Chondrocyte (in vitro differentiated cells): ENCODE measurements at regions not wholly inside any gene's neighbourhood (a gene's known extent, or its start where the extent isn't known, plus 50 kb on each side); places are given as distances from the start of the nearest gene placed in this dataset.

Experiments
- DNase-seq: peaks from one replicate; pipeline ENCODE4 v3.0.0; 2021; ENCODE audit warnings: mixed read lengths, low spot score
- H3K27ac Mint-ChIP-seq: one replicate; pipeline ENCODE4 v1.8.0; 2021; ENCODE audit warnings: mild to moderate bottlenecking, moderate library complexity, mixed read lengths; ENCODE audit not compliant: unreplicated experiment
- H3K27me3 Mint-ChIP-seq: 2 replicates; pipeline ENCODE4 v1.8.0; 2021; ENCODE audit warnings: low read depth, mixed read lengths
- H3K36me3 Mint-ChIP-seq: 2 replicates; pipeline ENCODE4 v1.8.0; 2021; ENCODE audit warnings: low read depth, mixed read lengths
- H3K4me1 Mint-ChIP-seq: 2 replicates; pipeline ENCODE4 v1.8.0; 2021; ENCODE audit warnings: low read depth, mild to moderate bottlenecking, mixed read lengths
- H3K4me3 Mint-ChIP-seq: one replicate; pipeline ENCODE4 v1.8.0; 2021; ENCODE audit warnings: mild to moderate bottlenecking, moderate library complexity, mixed read lengths; ENCODE audit not compliant: unreplicated experiment
- H3K9me3 Mint-ChIP-seq: 2 replicates; pipeline ENCODE4 v1.8.0; 2021; ENCODE audit warnings: low read depth, mixed read lengths
- TF ChIP-seq, protein P1 (sequence below): fragments of 200-600 bp; sonication (generic); IDR thresholded peaks from 2 replicates; pipeline ENCODE4 v1.5.0; 2021; ENCODE audit warnings: antibody characterized with exemption, mild to moderate bottlenecking, moderate library complexity

DNA sequence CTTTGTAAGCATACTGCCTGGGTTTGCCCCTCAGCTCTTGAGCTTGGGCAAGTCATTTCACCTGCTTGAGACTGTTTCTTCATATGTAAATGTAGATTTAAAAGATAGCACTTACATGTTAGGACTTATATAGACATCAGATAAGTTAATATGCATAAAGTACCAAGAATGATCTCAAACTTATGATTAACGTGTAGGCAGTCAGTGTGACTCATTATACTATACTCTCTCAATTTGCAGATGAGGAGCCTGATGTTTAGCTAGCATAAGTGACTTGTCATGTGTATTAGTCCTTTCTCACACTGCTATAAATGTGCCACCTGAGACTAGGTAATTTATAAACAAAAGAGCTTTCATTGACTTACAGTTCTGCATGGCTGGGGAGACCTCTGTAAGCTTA lies 690.5 kb downstream of the KCNJ2 start:
- Mint-ChIP-seq H3K4me1 (peaks cover 12% of the 10 kb centered on the region), H3K36me3 (no peaks in the 10 kb centered on the region), H3K27me3 (no peaks in the 10 kb centered on the region), H3K4me3 (no peak overlapping the region), H3K27ac (no peak overlapping the region), H3K9me3 (peaks cover 5% of the 10 kb centered on the region)
- no peak for DNase-seq
- TF ChIP-seq, protein P1, sequence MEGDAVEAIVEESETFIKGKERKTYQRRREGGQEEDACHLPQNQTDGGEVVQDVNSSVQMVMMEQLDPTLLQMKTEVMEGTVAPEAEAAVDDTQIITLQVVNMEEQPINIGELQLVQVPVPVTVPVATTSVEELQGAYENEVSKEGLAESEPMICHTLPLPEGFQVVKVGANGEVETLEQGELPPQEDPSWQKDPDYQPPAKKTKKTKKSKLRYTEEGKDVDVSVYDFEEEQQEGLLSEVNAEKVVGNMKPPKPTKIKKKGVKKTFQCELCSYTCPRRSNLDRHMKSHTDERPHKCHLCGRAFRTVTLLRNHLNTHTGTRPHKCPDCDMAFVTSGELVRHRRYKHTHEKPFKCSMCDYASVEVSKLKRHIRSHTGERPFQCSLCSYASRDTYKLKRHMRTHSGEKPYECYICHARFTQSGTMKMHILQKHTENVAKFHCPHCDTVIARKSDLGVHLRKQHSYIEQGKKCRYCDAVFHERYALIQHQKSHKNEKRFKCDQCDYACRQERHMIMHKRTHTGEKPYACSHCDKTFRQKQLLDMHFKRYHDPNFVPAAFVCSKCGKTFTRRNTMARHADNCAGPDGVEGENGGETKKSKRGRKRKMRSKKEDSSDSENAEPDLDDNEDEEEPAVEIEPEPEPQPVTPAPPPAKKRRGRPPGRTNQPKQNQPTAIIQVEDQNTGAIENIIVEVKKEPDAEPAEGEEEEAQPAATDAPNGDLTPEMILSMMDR = no peak

DNA sequence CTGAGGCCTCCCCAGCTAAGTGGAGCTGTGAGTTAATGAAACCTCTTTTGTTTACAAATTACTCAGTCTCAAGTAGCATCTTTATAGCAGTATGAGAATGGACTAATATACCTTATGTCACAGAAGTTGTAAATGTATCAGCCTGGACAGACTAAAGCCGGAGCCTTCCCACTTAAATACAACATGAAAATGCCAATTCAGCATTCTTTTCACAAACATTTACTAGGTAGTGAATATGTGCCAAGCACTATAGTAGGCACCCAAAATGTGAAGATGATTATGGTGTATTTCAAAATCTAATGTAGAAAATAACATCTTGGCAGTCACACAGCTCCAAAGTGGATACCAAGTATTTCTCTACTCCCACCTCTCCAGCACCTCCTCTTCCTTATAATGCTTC lies 693.0 kb downstream of the KCNJ2 start:
- TF ChIP-seq, protein P1 = no peak
- no peaks in the 10 kb centered on the region for H3K27me3 Mint-ChIP-seq
- peaks cover 5% of the 10 kb centered on the region for H3K9me3 Mint-ChIP-seq
- no peaks in the 10 kb centered on the region for H3K4me1 Mint-ChIP-seq
- H3K4me3 Mint-ChIP-seq = no peak overlapping the region
- no peaks in the 10 kb centered on the region for H3K36me3 Mint-ChIP-seq
- no peak for DNase-seq
- H3K27ac Mint-ChIP-seq = no peak overlapping the region

DNA sequence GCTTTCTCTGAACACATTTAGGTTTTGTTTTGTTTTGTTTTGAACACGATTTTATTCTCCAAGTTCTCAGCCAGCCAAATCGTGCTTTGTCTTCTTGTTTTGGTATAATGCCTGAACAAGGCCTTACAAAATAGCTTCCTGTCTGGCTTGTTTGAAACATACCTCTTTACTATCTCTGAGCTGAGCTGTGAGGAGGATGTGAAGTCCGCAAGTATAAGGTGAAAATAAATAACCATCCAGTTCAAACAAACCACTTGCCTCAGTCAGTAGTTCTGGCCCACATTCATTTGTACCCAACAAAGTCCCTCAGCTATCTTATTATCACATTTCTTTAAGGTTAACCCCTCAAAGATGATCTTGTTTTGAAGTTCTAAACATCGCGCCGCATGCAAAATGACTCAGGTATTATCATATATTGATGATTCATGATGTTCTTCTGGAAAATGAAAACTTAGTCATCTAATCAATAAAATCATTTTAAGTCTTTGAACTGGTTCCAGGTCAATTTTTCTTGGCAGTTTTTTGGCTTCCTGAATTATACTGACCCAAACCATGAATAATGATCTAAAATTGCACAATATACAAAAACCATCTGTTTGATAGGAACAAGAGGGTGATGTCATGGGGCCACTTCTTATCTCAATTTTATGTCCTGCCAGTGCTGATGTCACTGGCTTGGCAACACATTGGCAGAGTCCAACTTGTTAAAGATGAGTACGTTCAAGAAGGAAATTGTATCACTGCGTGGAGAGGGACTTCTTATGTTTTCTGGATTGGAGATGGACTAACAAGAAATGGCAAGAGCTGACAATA lies 694.3 kb downstream of the KCNJ2 start:
- DNase-seq = no peak
- no peaks in the 10 kb centered on the region for H3K27me3 Mint-ChIP-seq
- no peak overlapping the region for H3K27ac Mint-ChIP-seq
- TF ChIP-seq, protein P1 = no peak
- no peaks in the 10 kb centered on the region for H3K4me1 Mint-ChIP-seq
- no peaks in the 10 kb centered on the region for H3K36me3 Mint-ChIP-seq
- peaks cover 5% of the 10 kb centered on the region for H3K9me3 Mint-ChIP-seq
- H3K4me3 Mint-ChIP-seq = no peak overlapping the region

DNA sequence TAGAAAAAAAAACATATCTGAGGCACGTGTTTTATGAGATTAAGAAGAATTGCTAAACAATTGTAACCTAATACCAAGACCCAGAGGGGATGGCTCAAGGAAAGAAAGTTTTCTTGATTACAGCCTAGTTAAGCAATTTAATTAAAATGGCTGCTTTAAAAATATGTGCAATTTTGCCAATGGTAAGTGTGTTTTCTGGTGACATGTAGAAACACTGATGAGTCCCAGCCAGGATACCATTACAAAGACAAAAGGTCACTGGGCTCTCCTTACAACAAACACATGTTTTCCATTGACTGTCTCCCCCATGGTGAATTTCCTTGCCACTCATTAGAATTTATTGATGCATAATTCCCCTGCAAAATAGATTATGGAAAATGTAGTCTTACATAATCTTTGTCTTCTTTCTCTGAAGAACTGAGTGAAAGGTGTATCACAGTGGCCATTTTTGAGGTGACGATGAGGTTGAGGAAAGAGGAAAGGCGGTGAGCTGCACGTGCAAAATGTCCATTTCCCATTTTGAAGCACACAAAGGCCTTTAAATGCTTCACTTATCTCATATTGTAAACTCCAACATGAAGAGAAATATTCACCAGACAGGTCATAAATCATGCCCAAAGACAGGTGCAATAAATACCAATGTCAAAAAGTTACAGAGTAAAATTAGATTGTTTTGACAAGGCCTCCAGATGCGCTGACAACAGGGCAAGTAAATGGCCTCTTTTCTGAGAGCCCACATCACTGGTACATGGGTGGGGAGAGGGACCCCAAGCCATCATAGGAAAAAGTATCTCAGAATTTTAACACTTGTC lies 696.9 kb downstream of the KCNJ2 start:
- Mint-ChIP-seq H3K4me3 (no peak overlapping the region), H3K9me3 (no peaks in the 10 kb centered on the region)
- DNase-seq = no peak

DNA sequence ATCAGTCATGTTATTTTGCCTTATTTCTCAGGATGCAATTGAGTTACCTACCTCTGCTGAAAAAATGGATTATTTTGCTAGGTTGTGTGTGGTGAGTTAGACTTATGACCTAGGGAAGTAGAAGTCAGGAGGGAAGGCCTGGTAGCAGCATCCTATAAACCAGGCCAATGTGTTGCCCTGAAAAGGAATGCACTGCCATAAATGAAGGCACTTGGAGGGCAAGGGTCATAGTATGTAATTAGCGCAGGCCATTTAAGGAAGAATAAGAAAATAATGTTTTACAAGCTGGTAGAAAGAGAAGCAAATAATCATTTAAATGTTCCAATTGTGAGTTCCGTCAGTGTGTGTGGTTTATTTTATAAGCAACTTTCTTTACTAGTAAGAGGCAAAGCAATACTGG lies 698.8 kb downstream of the KCNJ2 start:
- no peak for DNase-seq
- Mint-ChIP-seq H3K9me3 (no peaks in the 10 kb centered on the region), H3K4me1 (no peaks in the 10 kb centered on the region), H3K27me3 (no peaks in the 10 kb centered on the region), H3K27ac (no peak overlapping the region), H3K36me3 (no peaks in the 10 kb centered on the region), H3K4me3 (no peak overlapping the region)
- TF ChIP-seq, protein P1 = no peak

More for the DNA sequence above, 696.9 kb downstream of the KCNJ2 start:
- Mint-ChIP-seq H3K27me3 (no peaks in the 10 kb centered on the region), H3K4me1 (no peaks in the 10 kb centered on the region), H3K36me3 (no peaks in the 10 kb centered on the region), H3K27ac (no peak overlapping the region)
- TF ChIP-seq, protein P1 = no peak
